ENCODE measurements at regions not wholly inside any gene's neighbourhood (a gene's known extent, or its start where the extent isn't known, plus 50 kb on each side); places are given as distances from the start of the nearest gene placed in this dataset.

GRCh38 chr2:236809716-236810115, 240.1 kb downstream of the ACKR3 start:
- no peak for DNase-seq

DNA sequence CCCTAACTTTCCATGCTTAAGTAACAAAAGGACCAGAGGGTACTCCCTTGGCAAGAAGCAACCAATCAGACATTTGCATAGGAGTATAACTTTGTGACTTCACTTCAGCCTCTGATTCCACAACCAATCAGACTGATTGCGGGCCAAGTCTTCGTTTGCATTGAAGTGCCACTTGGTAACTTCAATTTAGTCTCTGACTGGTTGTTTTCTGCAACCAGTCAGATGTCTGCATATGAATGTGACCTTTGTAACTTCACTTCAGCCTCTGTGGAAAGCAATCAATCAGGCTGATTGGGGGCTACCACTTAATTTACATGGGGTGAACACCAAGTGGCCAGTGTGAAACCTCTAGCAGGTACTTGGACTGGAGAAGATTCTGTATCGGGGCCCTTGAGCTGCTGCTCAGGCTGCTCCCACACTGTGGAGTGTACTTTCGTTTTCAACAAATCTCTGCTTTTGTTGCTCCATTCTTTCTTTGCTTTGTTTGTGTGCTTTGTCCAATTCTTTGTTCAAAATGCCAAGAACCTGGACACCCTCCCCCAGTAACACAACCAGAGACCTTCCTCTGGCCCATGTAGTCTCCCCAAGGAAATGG, 241.5 kb downstream of the ACKR3 start:
- DNase-seq, result no peak

DNA sequence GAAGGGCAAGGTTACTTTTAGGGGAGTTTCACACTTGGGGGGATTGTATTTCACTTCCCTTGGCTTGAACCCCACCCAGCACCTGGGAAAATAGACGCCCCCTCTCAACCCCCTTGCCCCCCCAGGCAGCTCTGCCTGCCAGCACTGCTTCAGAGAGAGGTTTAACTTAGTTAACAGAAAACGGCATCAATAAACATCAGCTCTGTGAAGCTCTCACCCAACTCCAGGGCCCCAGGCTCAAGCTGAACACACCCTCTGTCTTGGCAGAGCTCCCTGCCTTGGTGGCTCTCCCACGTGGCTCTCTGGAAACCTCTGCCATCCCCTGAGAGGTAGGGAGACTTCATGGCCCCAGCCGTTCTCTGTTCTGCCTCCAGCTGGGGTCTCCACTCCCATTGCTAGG, 244.1 kb downstream of the ACKR3 start:
- DNase-seq, result no peak

- no peak for DNase-seq
These were observed 245.0 kb downstream of the ACKR3 start for GRCh38 chr2:236814593-236814992.

DNA sequence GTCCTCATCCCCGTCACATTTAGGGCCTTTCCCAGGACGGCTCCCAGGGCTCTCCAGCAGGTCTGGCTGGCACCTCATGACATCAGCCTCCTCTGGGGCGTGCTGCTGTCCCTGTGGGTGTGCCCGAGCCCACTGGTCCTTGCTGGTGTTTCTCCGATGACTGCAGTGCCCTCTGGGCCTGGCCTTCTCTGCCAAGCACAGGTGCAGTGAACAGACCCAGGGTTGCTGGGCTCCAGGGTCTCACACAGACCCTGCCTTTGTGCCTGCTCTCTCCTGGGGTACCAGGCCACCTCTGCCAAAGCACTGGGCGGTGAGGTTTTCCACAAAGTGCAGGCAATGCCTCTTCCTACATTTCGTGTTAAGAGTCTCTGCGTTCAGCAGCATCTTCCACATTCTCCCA, 246.1 kb downstream of the ACKR3 start:
- DNase-seq, result no peak

- no peak for DNase-seq
These were observed 246.9 kb downstream of the ACKR3 start for GRCh38 chr2:236816197-236817170.

DNA sequence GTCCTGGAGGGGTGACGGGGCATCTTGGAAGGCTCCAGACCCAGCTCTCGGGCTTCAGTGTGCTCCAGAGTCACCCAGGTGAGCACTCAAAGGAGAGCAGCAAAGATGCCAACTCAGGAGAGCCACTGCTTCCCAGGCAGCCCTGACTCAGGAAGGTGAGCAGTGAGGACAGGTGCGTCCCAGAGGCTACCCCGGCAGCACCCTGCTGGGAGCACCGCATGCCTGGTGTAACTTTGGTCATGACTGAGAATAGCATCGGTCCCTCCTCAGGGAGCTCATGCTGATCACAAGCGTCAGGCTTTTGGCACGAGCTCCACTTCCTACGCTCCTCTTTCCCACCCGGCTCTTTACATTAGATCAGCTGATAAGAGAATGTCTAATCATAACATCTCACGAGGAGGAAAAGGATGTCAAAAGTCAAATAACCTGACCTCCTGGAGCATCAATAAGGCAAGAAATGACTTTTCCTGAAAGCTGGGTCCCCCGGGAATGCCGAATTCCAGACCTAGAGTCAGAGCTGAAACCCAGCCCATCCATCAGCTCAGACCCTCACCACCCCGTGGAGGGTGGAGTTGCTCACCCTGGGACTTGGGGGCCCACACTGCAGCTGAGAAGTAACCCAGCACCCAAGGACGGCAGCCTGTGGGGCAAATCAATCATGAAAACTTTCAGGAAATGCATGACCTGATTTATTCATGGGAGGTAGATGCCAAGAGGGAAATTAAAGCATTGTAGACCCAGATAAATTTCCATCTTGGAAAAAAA, 248.8 kb downstream of the ACKR3 start:
- DNase-seq, result no peak

DNA sequence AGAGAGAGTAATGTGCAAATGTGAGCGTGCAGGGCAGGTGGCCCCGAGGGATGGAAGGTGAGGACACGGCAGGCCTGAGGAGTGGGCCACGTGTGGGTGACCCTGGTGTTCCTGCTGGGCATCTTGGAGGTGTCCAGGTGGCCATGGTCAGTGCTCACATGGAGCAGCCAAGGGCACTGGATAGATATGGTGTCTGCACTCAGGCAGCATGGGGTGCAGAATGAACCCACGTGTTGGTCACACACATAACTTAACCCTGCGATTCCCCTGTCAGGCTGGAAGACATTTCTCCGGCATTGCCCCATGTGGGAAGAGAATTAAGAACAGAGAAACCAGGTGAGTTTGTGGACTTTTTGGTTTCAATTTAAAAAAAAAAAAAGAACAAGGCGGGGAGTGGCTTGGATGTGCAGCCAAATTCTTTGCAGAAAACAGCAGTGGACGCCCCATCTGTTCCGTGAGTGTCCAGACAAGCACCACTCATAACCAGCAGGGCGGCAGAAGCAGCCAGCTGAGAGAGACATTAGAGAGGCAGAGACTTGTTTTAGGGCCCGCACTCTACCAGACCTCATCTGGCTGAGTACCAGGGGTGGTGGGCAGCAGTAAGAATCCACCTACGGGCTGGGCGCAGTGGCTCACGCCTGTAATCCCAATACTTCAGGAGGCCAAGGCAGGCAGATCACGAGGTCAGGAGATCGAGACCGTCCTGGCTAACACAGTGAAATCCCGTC, 249.8 kb downstream of the ACKR3 start:
- no peak for DNase-seq

DNA sequence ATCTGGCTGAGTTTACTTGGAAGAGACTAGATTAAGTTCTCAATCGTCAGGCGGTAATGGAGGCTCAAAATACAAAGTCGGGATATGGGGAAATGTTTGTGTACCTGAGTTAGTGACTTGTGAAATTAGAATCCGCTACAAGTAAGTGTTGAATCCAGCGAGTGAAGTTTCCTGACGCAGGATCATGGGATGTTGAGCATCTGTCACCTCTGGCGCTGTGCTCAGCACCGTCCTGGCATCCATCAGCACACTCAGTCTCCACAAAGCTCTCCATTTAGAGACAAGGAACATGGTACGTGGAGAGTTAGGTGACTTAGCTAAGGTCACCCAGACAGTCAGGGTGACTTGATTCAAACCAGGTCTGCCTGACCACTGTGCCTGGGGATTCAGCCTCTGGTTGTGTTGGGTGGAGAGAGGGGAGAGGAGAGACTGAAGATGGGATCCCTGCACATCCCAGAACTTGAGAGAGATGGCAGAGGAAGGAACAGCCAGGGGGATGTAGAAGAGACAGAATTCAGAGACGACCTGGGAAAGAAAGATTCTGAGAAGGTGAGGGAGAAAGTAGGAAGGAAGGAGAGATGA, 251.2 kb downstream of the ACKR3 start:
- DNase-seq, result no peak

- DNase-seq, result no peak
These were observed 253.5 kb downstream of the ACKR3 start for GRCh38 chr2:236823041-236823629.

GRCh38 chr2:236823963-236824362, 254.3 kb downstream of the ACKR3 start:
- DNase-seq, result no peak

- DNase-seq, result no peak
These were observed 255.2 kb downstream of the ACKR3 start for GRCh38 chr2:236824836-236825235.

DNA sequence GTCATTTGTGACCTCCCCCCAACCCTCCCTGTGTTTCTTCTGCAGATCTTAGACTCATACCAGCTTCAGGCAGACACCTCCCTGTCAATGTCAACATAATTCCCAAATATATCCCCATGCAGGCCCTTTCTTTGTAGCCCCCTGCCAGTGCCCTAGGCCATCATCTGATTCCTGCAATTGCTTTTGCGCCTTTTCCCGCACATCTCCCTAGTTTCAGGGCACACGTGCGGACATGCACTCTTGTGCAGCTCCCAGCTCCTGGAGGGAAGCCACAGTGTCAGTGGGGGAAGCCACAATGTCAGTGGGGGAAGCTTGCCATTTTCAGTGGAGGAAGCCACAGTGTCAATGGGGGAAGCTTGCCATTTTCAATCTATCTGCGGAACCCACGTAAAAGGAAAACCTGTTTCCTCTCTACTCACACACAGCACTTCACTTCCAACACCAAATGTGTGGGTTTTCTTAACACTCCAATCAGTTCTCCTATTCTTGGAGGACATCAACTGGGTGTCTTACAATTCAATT, 256.4 kb downstream of the ACKR3 start:
- DNase-seq, result no peak

- DNase-seq, result no peak
These were observed 257.1 kb downstream of the ACKR3 start for GRCh38 chr2:236826606-236827156.

DNA sequence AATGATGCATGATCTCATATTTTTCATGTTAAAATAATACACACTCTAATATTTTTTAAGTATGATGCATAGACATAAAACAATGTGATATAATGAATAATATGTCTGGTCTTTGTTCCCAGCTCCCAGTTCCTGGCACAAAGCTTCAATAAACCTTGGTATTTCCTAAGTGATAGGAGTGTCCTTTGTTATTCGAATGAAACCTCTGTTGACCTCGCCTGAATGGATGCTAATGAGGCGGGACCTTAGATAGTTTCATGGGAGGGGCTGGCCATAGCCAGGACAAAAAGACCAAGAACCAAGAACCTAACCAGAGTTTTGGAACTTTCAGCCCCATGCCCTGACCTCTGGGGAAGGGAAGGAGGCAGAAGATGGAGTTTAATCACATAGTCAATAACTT, 257.7 kb upstream of the COPS8 start:
- no peak for DNase-seq

DNA sequence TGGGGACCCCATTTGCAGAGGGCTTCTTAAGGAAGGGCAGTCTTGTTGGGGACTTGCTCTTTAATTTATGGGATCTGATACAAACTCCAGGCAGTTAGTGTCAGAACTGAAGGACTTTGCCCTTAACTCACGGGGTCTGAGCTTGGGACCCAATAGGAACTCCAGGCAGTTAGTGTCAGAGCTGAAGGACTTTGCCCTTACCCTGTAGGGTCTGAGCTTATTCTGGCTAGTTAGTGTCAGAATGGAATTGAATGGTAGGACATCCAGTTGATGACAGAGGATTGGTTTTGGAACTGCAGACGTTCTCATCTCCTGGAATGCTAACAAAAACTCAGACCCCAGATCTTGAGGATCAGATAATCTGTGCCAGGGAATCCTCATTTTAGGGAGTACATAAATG, 256.9 kb upstream of the COPS8 start:
- DNase-seq, result no peak

GRCh38 chr2:236830926-236831325, 254.8 kb upstream of the COPS8 start:
- no peak for DNase-seq

DNA sequence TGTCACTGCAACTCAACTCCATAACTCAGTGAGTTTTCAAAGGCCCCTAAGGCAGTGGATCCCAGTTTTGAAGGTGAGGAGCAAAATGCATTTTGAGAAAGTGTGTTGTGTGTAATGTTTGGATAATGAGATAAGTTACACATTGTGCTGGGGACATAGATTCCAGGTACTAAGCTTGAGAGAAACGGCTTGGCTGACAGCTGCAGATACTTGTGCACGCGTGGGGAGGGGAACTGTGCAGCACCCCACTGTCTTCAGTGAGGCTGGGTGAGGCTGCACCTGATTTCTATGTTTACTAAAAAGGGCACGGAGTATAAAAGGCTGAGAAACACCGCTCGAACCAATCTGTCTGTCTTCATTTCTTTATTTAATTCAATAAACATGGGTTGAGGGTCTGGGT, 254.0 kb upstream of the COPS8 start:
- no peak for DNase-seq

DNA sequence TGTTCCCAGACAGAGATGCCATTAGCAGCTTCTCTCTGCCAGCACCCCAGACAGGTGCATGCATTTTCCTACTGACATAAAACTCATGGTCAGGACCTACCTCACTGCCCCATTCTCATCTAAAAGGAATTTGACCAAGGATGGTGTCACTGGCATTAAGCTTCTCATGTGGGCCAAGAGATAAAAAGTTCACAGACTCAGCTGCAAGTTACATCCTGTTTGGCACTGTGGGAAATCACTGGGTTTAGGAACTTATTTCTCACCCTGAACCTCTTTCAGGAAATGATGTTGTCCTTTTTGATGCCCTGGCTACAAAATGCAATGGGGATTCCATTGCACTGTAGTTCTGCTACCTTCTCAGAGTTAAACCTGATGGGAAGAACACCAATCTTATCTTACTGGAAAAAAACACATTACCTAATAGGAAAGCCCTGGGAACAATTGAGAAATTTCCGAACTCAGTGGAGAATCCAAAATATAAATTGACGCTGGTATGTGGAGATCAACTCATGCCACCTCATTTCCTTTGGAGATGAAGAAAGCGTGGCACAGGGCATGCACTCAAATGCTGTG, 252.1 kb upstream of the COPS8 start:
- DNase-seq, result no peak

GRCh38 chr2:236834284-236834683, 251.4 kb upstream of the COPS8 start:
- no peak for DNase-seq

All from stimulated activated naive CD4-positive, alpha-beta T cell (primary cell).